GM18519 (cell line): ENCODE measurements at regions not wholly inside any gene's neighbourhood (a gene's known extent, or its start where the extent isn't known, plus 50 kb on each side); places are given as distances from the start of the nearest gene placed in this dataset.
A peak's percentile ranks its signal among the peaks of the same experiment; 100 is the strongest.

Experiments
- ATAC-seq: cut with Tn5 transposase; IDR thresholded peaks from one replicate; pipeline ENCODE4 v1.9.1; 2021; ENCODE audit warnings: mild to moderate bottlenecking, moderate library complexity; ENCODE audit not compliant: unreplicated experiment, low FRiP score

- no peak for ATAC-seq
Observed at GRCh38 chr11:95692526-95693260, 96.9 kb downstream of the FAM76B start.

GRCh38 chr11:95690100-95690499 lies 99.5 kb downstream of the FAM76B start:
- no peak for ATAC-seq

- no peak for ATAC-seq
Observed at GRCh38 chr11:95688501-95689222, 100.9 kb downstream of the FAM76B start.

- ATAC-seq, result no peak
Observed at GRCh38 chr11:95688015-95688414, 101.6 kb downstream of the FAM76B start.

GRCh38 chr11:95686265-95686664 lies 103.3 kb downstream of the FAM76B start:
- no peak for ATAC-seq

- ATAC-seq, result no peak
Observed at GRCh38 chr11:95684701-95685100, 104.9 kb downstream of the FAM76B start.

- no peak for ATAC-seq
Observed at GRCh38 chr11:95684170-95684569, 105.4 kb downstream of the FAM76B start.

- no peak for ATAC-seq
Observed at GRCh38 chr11:95682552-95682951, 107.0 kb downstream of the FAM76B start.

GRCh38 chr11:95680169-95680929 lies 109.2 kb downstream of the FAM76B start:
- ATAC-seq, result peak; percentile 46

GRCh38 chr11:95678988-95679387 lies 110.6 kb downstream of the FAM76B start:
- ATAC-seq, result no peak

- ATAC-seq, result no peak
Observed at GRCh38 chr11:95676308-95676707, 113.3 kb downstream of the FAM76B start.

- no peak for ATAC-seq
Observed at GRCh38 chr11:95675585-95675984, 114.0 kb downstream of the FAM76B start.

- ATAC-seq, result no peak
Observed at GRCh38 chr11:95674657-95675358, 114.8 kb downstream of the FAM76B start.

- ATAC-seq, result no peak
Observed at GRCh38 chr11:95671768-95672167, 117.8 kb downstream of the FAM76B start.

- ATAC-seq, result no peak
Observed at GRCh38 chr11:95668131-95668530, 121.5 kb downstream of the FAM76B start.

- no peak for ATAC-seq
Observed at GRCh38 chr11:95661162-95661561, 128.4 kb downstream of the FAM76B start.

GRCh38 chr11:95660038-95660437 lies 129.5 kb downstream of the FAM76B start:
- ATAC-seq, result no peak

- no peak for ATAC-seq
Observed at GRCh38 chr11:95659088-95659487, 130.5 kb downstream of the FAM76B start.

- ATAC-seq, result no peak
Observed at GRCh38 chr11:95655536-95655935, 134.0 kb downstream of the FAM76B start.

- ATAC-seq, result no peak
Observed at GRCh38 chr11:95653680-95654079, 135.9 kb downstream of the FAM76B start.

- no peak for ATAC-seq
Observed at GRCh38 chr11:95653099-95653498, 136.5 kb downstream of the FAM76B start.
